NOMO-1 treated with dmso at 0.1 percent for 144 hours (cell line): ENCODE measurements at regions not wholly inside any gene's neighbourhood (a gene's known extent, or its start where the extent isn't known, plus 50 kb on each side); places are given as distances from the start of the nearest gene placed in this dataset.

ENCODE experiments used
- DNase-seq: peaks from one replicate; lab custom pipeline; 2025; ENCODE audit not compliant: unreplicated experiment; lab: John Stamatoyannopoulos, UW

DNA sequence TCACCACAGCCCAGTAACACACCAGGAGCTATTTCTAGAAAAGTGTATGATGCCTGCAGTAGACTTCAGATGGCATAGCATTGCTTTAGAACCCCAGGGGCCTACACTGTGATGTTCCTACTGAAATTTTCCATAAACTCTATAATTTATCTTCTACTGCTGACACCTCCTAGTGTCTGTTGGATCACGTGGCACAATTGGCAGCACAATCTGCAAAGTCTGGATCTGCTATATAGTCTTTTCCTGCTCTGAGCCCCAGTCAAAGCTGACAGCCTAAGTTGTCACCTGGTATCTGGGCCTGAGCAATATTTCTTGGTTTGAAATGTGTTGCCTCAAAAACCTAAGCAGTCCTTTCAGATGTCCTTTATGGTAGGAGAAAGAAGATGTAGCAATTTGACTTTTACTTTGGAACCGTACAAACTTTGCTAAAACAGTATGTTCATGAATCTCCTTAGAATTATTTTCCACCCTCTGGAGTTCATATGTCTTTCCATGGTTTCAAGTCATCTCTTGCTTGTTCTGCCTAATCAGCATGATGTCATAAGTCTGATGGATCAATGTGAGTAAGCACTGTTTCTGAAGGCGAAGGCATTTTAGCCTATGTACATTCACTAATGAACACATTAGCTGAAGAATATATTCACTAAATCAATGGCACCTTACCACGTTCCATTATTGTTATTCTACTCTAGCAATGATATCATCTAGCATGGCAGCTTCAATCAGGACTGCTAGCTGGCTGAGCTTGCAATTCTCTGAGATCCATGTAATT is 536.5 kb upstream of the NBEA start:
- DNase-seq: no peak

DNA sequence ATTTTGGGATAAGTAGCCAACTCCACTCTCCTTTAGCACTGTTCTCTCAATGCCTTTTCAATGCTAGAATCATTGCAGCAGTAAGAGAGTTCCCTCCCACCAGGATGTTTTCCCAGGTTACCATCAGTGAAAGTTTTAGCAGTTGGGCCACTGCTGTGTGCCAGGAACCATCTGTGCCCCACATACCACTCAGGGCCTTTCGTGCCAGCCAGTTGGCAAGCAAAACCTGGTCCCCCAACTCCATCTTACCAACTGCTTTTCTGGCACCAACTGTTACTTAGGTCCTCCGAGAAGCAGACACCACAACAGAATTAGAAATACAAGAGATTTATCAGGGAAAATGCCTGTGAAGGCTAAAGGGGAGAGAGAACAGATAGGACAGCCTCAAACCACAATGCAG is 533.4 kb upstream of the NBEA start:
- no peak for DNase-seq

DNA sequence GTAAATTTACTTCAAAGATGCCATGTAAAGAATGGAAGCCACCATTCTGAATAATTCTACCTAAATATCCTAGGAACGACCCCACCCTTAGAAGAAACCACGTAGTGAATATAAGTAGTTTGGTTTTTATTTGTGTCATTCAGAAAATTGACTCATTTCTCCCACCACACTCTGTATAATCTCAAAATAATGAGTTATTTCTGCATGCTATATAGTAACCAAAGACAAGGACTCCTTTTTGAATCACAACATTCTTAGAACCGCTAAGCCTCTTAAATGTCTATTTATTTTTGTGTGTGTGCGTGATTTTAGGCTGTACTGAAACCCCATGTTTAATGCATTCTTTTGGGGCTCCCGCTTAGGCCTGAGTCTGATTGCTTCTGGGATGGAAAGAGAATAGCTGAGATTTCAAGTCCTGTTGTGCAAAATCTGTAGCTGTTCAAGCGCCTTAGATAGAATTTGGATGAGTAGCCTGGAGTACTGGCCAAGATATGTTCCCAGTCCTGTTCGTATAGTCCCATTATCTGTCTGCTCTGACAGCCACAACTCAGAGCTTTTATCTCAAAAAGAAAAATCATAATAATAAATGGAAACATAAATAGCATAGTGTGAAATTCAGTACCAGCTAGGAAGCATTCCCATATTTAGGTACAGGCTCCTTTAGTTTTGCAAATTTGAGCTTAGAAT is 532.4 kb upstream of the NBEA start:
- DNase-seq: no peak

DNA sequence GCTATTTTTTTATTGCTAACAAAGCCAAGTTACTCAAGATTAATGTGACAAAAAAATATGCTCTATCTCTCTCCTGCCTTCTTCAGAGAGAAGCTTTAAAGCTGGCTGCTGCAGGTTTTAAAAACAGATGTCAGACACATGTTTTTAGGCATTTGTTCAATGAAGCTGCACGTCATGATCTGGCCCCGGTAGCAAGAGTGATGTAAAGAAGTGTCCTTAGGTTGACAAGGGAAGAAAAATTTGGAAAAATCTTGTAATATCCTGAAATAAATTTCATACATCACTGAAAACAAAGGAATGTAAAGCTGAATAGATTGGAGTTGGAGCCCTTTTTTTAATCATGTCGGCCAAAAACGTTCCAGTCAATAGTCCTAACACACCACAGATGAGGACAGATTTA is 531.4 kb upstream of the NBEA start:
- no peak for DNase-seq

DNA sequence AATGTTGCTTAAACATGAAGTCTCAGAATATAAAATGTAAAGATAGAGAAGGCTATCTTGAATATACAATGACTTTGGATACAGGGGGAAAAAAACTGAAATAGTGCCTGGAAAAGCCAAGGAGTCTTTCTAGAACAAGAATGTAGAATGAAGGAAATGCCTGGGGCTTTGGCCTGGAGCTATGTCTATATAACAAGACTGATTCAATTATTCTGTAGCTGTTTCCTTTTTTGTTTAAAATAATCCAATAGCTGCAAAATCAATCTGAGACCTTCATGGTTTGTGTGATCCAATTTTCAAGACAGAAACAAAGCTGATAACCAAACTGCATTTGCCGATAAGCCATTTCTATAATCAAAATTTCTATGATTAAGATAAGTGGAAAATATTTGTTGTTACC is 530.9 kb upstream of the NBEA start:
- no peak for DNase-seq

DNA sequence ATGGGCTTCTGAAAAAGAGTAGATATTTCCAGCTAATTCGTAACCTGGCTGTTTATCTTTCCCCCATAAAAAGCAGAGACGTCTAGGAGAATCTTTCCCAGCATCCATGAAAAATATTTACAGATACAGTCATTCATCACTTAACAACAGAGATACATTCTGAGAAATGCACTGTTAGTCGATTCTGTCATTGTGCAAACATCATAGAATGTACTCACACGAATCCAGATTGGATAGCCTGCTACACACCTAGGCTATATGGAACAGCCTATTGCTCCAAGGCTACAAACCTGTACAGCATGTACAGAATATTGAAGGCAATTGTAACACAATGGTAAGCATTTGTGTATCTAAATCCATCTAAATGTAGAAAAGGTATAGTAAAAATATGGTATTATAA is 530.2 kb upstream of the NBEA start:
- no peak for DNase-seq

DNA sequence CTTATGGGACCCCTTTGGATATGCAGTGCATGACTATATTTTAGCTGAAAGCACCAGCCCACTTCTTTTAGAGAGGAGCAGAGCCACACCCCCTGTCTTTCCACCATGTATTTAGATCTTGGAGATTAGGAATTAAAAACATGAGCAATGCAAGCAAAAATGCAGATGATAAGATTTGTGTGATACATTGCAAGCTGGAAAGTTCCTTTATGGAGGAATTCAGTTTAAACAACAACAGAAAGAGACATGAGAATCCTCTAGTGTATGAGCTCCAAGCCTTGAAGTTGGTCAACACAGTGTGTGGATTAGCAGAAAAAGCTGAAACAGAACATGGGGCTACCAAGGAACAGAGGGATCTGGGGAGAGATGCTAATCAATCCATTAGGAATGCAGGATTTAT is 529.8 kb upstream of the NBEA start:
- no peak for DNase-seq

DNA sequence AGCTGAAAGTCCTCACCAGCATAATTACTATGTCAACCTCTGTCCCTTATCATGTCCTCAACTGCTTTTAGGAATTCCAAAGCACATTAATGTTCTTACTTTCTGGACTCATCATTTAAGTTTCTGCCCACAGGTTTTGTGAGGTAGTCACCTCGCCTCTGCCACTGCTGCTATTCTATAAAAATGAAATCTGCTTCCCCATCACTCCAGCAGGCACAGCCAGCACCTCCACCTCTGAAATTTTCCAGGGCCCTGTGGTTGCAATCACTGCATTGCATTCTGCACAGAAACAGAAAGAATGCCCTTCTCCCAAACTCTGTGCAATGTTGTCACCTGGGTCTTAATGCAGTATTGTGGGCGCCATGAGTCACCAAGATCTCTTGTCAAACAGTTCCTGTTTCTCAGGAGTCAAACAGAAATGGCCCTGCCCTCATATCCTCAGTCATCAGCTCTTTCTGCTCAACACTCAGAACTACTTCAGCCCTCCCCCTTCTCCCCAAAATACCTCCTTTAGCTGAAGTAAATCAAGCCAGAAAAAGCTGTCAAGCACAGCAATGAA is 529.2 kb upstream of the NBEA start:
- no peak for DNase-seq

DNA sequence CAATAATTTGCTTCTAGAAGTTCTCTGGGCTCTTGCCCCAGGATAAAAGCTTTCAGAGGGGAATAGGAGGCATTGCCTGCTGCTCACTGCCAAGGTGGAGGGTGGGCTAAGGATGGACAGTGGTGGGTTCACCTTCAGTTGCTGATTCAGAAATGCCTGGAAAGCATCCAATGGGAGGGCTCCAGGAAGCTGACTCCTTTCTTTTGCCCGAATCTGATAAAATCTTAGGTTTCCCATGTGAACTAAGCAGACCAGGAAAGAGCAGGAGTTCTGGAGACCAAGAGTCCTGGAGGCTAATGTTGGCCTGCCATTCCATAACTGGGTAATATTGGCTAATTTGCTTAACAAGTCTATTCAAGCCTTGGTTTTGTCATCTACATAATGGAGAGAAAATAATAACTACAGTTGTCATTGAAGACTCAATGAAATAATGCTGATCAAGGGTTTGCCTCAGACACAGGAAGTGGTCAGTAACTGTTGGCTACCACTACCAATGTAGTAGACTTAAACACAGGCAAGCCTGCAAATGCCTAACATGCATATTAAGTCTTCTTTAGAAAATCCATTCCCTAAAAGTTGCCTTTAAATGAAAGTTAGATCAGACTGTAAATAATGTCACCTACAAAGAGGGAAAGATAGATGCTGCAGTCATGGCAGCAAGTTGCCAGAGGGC is 528.4 kb upstream of the NBEA start:
- no peak for DNase-seq

DNA sequence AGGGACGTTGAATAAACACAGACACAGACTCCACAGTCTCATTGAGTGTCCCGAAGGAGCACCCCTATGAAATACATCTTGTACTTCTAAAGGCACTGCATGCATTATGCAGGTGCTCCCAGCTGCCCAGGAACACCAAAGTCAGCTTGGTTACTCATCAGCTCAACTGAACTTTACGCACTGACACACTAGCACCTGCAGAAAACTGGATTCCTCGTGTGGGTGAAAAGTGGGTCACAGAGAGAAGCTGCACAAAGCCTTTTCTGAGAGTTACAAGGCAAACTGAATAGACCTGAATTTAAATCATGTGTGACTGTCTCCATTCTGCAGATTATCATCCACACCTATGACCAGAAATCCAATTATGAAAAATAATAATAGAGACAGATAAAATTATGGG is 527.5 kb upstream of the NBEA start:
- DNase-seq: no peak

DNA sequence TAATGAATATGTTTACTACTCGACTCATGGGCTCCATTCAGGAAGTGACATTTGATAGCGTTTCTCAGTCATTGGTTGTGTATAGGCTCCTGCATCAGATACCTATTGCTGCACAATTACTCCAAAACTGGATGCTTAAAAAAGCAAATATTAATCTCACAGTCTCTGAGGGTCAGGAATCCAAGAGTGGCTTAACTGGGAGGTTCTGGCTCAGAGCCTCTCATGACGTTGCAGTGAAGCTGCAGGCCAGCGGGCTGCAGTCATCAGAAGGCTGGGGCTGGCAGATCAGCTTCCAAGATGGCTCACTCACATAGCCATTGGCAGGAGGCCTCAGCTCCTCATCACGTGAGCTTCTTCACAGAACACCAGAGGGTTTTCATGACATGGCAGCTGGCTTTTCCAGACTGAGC is 525.1 kb upstream of the NBEA start:
- DNase-seq: no peak

DNA sequence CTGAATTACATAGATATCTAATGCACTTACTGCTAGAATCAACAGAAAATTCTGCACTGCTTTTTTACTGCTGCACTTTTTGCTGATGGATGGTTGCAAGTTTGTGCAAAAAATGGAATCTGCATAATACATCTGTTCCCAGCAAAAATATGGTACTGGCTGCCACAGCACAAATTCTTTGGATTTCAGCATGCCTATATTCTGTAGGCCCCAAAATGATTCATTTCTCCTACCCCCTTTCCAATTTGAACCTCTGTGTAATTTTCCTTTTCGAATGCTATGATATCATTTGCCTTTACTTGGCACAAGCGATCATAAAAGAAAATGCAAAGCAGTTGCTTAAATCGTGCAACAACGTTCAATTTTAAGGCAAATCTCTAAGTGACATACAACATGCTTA is 524.2 kb upstream of the NBEA start:
- DNase-seq: no peak

DNA sequence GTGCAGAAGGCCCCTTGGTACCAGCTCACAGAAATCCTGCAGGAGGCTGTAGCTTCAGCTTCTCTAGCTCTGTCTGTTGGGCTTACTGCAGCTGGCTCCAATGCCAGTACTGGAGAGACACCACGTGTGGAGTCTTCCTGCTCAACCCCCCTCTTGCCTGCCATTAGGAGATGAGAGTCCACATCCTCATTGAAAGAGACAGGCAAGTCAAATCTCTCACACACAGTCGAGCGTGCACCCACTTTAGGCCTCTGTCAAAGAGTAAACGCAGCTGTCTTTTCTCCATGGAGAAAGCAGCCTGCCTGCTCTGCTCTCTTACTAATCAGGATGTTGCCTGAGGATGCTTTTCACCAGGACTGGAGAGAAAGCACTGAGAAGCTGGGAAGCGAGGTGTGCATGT is 523.0 kb upstream of the NBEA start:
- DNase-seq: no peak

DNA sequence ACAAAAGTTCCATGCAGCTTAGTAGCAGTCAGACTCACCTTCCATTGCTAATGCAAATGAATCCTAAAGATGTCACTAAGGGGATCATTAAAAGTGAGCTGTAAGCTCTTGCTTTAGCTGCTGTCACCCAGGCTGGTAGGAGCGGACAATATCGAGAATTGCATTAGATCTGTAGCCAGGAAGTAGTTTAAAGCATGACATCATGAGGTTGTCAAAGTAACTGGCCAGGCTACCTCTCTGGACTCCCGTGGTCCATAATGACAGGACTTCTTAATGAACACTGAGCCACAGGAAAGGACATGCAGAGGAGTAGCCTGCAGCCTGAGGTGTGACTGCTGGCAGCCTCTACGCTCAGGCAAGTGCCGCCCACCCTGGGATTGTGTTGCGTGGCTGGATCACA is 522.3 kb upstream of the NBEA start:
- DNase-seq: no peak

DNA sequence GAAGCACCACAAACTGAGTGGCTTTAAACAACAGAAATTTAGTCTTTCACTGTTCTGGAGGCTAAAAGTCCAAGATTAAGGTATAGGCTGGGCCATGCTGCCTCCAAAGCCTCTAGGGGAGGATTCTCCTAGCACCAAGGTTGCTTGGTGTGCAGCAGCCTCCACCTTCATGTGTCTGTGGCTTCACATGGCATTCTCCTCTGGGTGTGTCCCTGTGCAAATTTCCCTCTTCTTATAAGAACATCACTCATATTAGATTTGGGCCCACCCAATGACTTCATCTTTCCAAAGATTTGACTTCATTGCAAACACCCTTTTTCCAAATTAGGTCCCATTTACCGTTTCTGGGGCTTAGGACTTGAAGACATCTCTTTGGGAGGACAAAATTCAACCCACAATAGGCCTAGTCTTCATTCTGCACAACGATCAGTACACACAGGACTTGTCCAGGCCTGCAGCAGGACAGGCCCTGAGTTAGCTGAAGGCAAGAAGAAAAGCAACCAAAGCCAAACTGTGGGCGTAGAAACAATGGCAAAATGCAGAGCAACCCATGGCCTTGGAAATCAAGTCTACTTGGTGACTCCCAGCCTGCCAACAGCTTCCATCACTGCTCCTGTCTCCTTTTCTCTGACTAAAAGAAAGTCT is 521.2 kb upstream of the NBEA start:
- no peak for DNase-seq

DNA sequence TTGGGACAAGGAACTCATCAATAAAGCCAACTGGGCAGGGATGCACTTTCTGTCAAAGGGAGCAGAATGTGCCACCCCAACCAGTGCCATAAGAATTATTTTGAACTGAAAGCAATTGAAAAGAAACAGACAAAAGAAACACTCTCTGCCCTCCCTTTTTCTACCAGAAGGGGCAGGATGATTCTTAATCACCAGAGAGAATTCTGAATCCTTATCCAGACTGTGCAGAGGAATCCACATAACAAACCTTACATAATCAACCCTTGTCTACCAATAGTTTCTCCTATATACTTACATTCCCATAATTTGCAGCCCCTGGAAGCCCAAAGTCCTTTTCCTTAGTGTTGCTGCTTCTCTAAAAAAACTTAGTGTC is 520.7 kb upstream of the NBEA start:
- DNase-seq: no peak

DNA sequence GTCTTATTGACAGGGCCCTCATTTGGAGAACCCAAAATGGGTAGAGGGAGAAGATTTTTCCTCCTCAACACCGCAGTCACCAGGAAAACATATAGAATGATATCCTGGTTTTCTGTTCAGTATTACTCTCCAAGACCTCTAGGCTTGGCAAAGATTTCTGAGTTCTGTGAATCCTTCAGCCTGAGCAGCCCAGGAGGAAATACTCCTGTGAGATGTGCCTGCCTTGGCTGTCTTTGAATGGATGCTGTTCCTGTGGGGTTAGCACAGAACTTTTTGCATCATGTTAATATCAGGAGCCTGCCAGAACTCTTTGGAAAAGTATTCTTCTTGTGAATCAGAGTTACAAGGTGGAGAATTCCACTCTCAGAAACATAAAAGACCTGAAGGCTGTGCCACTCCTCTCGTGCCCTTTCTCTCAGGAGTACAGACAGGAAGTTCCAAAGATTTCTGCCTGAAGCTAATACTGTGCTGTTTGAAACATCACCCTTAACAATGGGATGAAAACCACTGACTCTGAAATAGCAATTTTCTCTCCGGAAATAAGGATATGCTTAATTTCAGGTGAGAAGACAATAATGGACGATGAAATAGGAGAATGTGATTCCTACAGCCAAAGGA is 520.1 kb upstream of the NBEA start:
- no peak for DNase-seq

DNA sequence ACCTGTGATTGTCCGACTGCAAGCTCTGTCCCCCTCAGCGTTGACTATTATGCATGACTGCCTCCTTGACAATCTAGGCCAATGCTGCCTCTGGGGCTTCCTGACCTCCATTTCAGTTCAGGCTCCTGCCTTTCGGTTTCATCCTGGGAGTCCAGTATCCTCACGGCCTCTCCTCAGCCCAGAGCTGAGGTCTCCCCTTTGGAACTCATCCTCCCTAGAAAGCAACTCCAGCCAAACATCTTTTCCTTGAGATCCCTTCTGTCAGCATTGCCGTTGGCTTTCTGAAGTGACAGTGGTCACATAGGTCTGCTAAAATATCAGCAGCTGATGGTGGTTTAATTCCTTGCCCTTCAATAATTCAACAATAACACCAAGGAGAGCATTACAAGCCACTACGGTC is 519.1 kb upstream of the NBEA start:
- DNase-seq: no peak

DNA sequence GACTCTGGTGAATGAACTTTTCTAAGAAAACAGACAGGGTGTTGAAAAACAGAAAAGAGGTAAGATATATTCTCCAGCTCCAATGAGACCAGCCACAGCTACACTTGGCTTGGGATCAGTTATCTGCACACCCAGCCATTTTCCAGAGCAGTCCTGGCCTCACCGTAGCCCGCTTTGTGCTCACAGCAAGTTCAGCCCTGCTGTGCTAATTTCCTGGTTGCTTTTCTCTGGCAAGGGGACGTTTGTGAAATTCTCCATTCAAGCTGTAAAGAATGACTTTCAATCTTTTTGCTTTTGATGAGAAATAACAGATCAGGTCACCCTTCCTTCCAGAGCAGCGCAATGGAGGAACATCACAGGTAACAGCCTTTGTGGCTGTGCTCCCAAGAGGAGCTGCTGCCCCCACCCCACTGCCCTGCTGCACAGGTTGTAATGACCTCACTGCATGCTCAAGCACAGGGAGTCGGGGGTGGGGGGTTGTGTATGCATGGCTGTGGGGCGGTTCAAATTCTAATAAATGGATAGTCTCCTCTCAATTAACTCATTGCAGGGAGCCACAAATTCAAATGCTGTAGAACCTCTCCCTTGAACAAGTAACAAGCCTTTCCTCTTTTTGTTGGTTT is 516.6 kb upstream of the NBEA start:
- no peak for DNase-seq

DNA sequence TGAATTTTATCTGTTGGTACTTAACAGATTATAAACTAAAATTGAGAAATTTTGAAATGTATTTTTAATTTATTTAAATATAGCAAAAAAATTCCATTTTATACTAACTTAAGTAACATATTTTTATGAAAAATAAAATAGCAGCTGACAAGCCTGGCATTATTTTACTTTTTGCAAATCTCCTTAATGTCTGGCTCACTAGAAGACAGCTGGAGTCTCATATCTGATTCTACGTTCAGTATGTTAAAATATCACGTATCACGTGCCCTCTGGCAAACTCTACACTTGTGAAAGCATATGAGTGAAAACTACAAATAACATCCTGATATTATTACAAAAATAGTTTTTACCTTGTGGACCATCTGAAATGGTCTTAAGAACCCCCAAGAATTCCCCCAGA is 513.2 kb upstream of the NBEA start:
- no peak for DNase-seq

DNA sequence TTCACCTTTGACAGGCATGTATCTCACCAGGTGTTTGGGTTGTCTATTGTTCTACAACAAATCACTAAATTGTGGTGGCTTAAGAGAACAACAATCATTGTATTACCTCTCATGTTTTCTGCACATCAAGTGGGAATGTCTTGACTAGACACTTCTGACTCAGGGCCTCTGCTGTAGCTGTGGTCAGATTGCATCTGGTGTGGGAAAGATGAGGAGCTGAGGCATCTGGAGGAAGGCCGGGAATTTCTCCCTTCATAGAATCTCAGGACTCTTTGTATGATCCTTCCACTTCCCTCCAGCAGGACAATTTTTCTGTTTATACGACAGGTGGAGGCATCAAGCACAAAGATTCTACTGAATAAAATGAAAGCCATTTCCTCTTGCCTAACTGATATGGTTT is 511.8 kb upstream of the NBEA start:
- no peak for DNase-seq
